Panc1 (cell line): ENCODE measurements at regions not wholly inside any gene's neighbourhood (a gene's known extent, or its start where the extent isn't known, plus 50 kb on each side); places are given as distances from the start of the nearest gene placed in this dataset.

Experiments
- ATAC-seq: fragments of 200-7000 bp; cut with Tn5 transposase; 2 replicates; pipeline ENCODE4 v1.9.1; 2020; ENCODE audit warnings: mild to moderate bottlenecking, moderate library complexity
- BruUV-seq: library from RNA; stranded (reverse); fragments of 400-500 nt; replicated peaks from 2 replicates; lab custom pipeline; 2021; lab: Mats Ljungman, UMichigan
- CTCF ChIA-PET: fragments of 300-600 bp; sonication (Branson Sonifier 250); formaldehyde crosslinking; loops from one replicate; lab custom pipeline; 2022; ENCODE audit warnings: antibody characterized with exemption; lab: Charles Lee
- POLR2A ChIA-PET: fragments of 300-600 bp; sonication (Branson Sonifier 250); formaldehyde crosslinking; loops from one replicate; lab custom pipeline; 2022; ENCODE audit warnings: antibody characterized with exemption; lab: Charles Lee
- DNase-seq: peaks from one replicate; pipeline ENCODE4 v3.0.0-alpha.2; 2010; ENCODE audit warnings: low read depth, low spot score
- H3K27ac ChIP-seq: 2 replicates; pipeline ENCODE4 v1.5.1; 2011; ENCODE audit warnings: mild to moderate bottlenecking, low read length, inconsistent platforms
- H3K27me3 ChIP-seq: fragments of 200-500 bp; sonication (Bioruptor generic); 2 replicates; pipeline ENCODE4 v1.6.0; 2014; ENCODE audit warnings: low read length, inconsistent platforms; ENCODE audit not compliant: control insufficient read depth, insufficient read depth
- H3K36me3 ChIP-seq: fragments of 200-500 bp; sonication (Bioruptor generic); 2 replicates; pipeline ENCODE4 v1.5.1; 2014; ENCODE audit warnings: inconsistent platforms, mild to moderate bottlenecking, low read length, moderate library complexity; ENCODE audit not compliant: control insufficient read depth, insufficient read depth
- H3K4me1 ChIP-seq: 2 replicates; pipeline ENCODE4 v1.5.1; 2011; ENCODE audit warnings: inconsistent platforms, mild to moderate bottlenecking, low read length, moderate library complexity; ENCODE audit not compliant: control insufficient read depth, insufficient read depth
- H3K4me3 ChIP-seq, 2 experiments: 2 replicates each; pipeline ENCODE4 v1.5.1; 2011 to 2012; ENCODE audit warnings: low read depth in 2 of 2, low read length in 2 of 2, mild to moderate bottlenecking in 2 of 2, inconsistent platforms in 1 of 2, moderate library complexity in 1 of 2
- H3K9me3 ChIP-seq: fragments of 200-500 bp; sonication (Bioruptor generic); 2 replicates; pipeline ENCODE4 v1.5.1; 2014; ENCODE audit warnings: low read depth, mild to moderate bottlenecking, inconsistent platforms, low read length, moderate library complexity; ENCODE audit not compliant: control insufficient read depth, insufficient read depth
- CTCF ChIP-seq: fragments of 450-650 bp; IDR thresholded peaks from 2 replicates; pipeline ENCODE4 v1.5.1; 2017; ENCODE audit warnings: mild to moderate bottlenecking
- POLR2AphosphoS5 ChIP-seq: IDR thresholded peaks from 2 replicates; pipeline ENCODE4 v1.6.1; 2012; ENCODE audit warnings: mild to moderate bottlenecking, low read depth, low read length, moderate library complexity
- SIN3A ChIP-seq: IDR thresholded peaks from 2 replicates; pipeline ENCODE4 v1.6.1; 2012; ENCODE audit warnings: low read depth, mild to moderate bottlenecking, low read length, moderate library complexity, borderline replicate concordance; ENCODE audit not compliant: insufficient read depth
- TCF7L2 ChIP-seq: IDR thresholded peaks from 2 replicates; pipeline ENCODE4 v1.6.1; 2011; ENCODE audit warnings: mild to moderate bottlenecking, low read depth, low read length, inconsistent platforms
- in situ Hi-C: cut with HindIII; loops from 2 replicates; pipeline ENCODE4 v1.10.0; 2016; ENCODE audit warnings: low sequenced_read_pairs, low pct_unique_long_range_greater_than_20kb
- intact Hi-C: fragments of 100-400 bp; cut with micrococcal nuclease; formaldehyde crosslinking; loops from one replicate; pipeline ENCODE4 v1.10.0; 2022; ENCODE audit not compliant: unreplicated experiment
- TF ChIP-seq, protein P1 (sequence below), 2 experiments: IDR thresholded peaks; 2 replicates each; pipeline ENCODE4 v1.6.1; 2011 to 2012; ENCODE audit warnings: low read depth in 2 of 2, control low read depth in 1 of 2, low read length in 1 of 2, mild to moderate bottlenecking in 1 of 2, moderate library complexity in 1 of 2; ENCODE audit not compliant: insufficient read depth in 1 of 2

DNA sequence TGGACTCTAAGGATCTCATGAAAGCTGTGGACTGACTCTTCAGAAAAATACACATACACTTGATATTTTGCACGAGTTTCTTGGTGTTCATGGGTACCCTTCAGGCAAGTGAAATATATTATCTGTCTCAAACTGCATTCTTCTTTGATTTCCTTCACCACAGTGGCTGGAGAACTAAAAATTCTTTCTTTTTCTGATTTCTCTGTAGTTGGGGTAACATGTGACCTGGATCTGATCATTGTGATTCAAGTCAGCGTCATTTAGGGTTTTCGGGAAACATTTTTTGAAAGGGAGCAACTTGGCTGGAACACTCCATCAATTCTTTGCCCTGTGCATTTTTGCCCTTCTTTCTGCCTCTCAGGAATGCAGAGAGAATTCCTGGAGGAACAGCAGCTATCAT, 205.8 kb downstream of the OR2B2 start:
- Histone ChIP-seq H3K9me3 (no peaks in the 10 kb centered on the region), H3K4me1 (no peaks in the 10 kb centered on the region), H3K27ac (no peak overlapping the region), H3K27me3 (no peaks in the 10 kb centered on the region), H3K36me3 (no peaks in the 10 kb centered on the region; the same call in none of the 2 replicates), H3K4me3 (no peak overlapping the region)
- CTCF ChIA-PET = no interaction called here
- POLR2A ChIA-PET = no interaction called here
- DNase-seq (no peak), ATAC-seq (no peak)
- no TSS peak for BruUV-seq
- in situ Hi-C loops (no loop called here), intact Hi-C loops (no loop called here)
- TF ChIP-seq, protein P1, sequence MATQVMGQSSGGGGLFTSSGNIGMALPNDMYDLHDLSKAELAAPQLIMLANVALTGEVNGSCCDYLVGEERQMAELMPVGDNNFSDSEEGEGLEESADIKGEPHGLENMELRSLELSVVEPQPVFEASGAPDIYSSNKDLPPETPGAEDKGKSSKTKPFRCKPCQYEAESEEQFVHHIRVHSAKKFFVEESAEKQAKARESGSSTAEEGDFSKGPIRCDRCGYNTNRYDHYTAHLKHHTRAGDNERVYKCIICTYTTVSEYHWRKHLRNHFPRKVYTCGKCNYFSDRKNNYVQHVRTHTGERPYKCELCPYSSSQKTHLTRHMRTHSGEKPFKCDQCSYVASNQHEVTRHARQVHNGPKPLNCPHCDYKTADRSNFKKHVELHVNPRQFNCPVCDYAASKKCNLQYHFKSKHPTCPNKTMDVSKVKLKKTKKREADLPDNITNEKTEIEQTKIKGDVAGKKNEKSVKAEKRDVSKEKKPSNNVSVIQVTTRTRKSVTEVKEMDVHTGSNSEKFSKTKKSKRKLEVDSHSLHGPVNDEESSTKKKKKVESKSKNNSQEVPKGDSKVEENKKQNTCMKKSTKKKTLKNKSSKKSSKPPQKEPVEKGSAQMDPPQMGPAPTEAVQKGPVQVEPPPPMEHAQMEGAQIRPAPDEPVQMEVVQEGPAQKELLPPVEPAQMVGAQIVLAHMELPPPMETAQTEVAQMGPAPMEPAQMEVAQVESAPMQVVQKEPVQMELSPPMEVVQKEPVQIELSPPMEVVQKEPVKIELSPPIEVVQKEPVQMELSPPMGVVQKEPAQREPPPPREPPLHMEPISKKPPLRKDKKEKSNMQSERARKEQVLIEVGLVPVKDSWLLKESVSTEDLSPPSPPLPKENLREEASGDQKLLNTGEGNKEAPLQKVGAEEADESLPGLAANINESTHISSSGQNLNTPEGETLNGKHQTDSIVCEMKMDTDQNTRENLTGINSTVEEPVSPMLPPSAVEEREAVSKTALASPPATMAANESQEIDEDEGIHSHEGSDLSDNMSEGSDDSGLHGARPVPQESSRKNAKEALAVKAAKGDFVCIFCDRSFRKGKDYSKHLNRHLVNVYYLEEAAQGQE (IDR thresholded peaks at IDR 0.05; ENCODE audit: insufficient read depth in 1 of 2, low read depth in 2 of 2, low read length in 1 of 2) = no peak
- no peak for TF ChIP-seq TCF7L2
- TF ChIP-seq CTCF = no peak
- no peak for TF ChIP-seq SIN3A
- TF ChIP-seq POLR2AphosphoS5 = no peak

DNA sequence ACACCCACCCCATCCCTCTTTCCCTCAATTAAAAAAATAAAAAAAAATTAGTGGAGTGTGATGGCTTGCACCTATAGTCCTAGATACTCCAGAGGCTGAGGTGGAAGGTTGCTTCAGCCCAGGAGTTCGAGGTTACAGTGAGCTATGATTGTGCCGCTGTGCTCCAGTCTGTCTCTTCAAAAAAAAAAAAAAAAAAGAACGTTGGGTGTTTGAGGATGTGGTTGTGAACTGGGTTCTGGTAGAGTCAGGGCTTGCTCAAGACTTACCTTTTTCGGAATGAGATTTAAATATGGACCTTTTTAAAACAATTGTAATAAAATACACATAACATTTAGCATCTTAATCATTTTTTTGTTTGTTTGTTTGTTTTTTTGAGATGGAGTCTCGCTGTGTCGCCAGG, 211.9 kb downstream of the OR2B2 start:
- TF ChIP-seq SIN3A (no peak), POLR2AphosphoS5 (no peak)
- Histone ChIP-seq H3K36me3 (no peaks in the 10 kb centered on the region), H3K9me3 (no peaks in the 10 kb centered on the region), H3K4me1 (no peaks in the 10 kb centered on the region), H3K4me3 (no peak overlapping the region), H3K27ac (no peak overlapping the region), H3K27me3 (no peaks in the 10 kb centered on the region)
- no peak for DNase-seq
- intact Hi-C loops (no loop called here), in situ Hi-C loops (no loop called here)
- CTCF ChIA-PET = no interaction called here
- POLR2A ChIA-PET = no interaction called here
- ATAC-seq = no peak
- no TSS peak for BruUV-seq

- Histone ChIP-seq H3K27ac (peak overlapping the region; percentile 94), H3K4me3 (peak overlapping the region; percentile 91 to 95), H3K9me3 (no peaks in the 10 kb centered on the region), H3K27me3 (no peaks in the 10 kb centered on the region), H3K36me3 (peaks cover 5% of the 10 kb centered on the region; the same call in 1 of the 2 replicates), H3K4me1 (no peaks in the 10 kb centered on the region)
- no TSS peak for BruUV-seq
- ChIA-PET POLR2A (no interaction called here), CTCF (no interaction called here)
- TF ChIP-seq TCF7L2 = no peak
- in situ Hi-C loops = no loop called here
- no peak; the same call in 1 of the 2 replicates for ATAC-seq
- intact Hi-C loops = no loop called here
- DNase-seq = no peak
These were observed 217.7 kb downstream of the OR2B2 start for GRCh38 chr6:27694547-27694874.
